HEK293T (cell line): ENCODE measurements at regions not wholly inside any gene's neighbourhood (a gene's known extent, or its start where the extent isn't known, plus 50 kb on each side); places are given as distances from the start of the nearest gene placed in this dataset.

Experiments
- BHLHE40 ChIP-seq: fragments of 450-650 bp; IDR thresholded peaks from 2 replicates; pipeline ENCODE4 v1.6.1; 2016; ENCODE audit warnings: mild to moderate bottlenecking, moderate library complexity, borderline replicate concordance
- CTBP1 ChIP-seq: fragments of 450-650 bp; IDR thresholded peaks from 2 replicates; pipeline ENCODE4 v1.6.1; 2016; ENCODE audit warnings: borderline replicate concordance
- FOXK2 ChIP-seq: fragments of 450-650 bp; IDR thresholded peaks from 2 replicates; pipeline ENCODE4 v1.6.1; 2016; ENCODE audit warnings: mild to moderate bottlenecking
- FOXM1 ChIP-seq: fragments of 450-650 bp; IDR thresholded peaks from 2 replicates; pipeline ENCODE4 v1.6.1; 2017; ENCODE audit warnings: mild to moderate bottlenecking, borderline replicate concordance
- L3MBTL2 ChIP-seq: fragments of 450-650 bp; conservative IDR thresholded peaks from 2 replicates; pipeline ENCODE4 v1.6.1; 2016; ENCODE audit warnings: mild to moderate bottlenecking
- LEF1 ChIP-seq: fragments of 450-650 bp; IDR thresholded peaks from 2 replicates; pipeline ENCODE4 v1.6.1; 2017; ENCODE audit warnings: mild to moderate bottlenecking, borderline replicate concordance
- NFRKB ChIP-seq: fragments of 450-650 bp; IDR thresholded peaks from 2 replicates; pipeline ENCODE4 v1.6.1; 2016; ENCODE audit warnings: mild to moderate bottlenecking, moderate library complexity
- SP1 ChIP-seq: fragments of 450-650 bp; IDR thresholded peaks from 2 replicates; pipeline ENCODE4 v1.6.1; 2017
- SUZ12 ChIP-seq: fragments of 450-650 bp; IDR thresholded peaks from 2 replicates; pipeline ENCODE4 v1.6.1; 2016; ENCODE audit warnings: mild to moderate bottlenecking
- TARDBP ChIP-seq: fragments of 450-650 bp; IDR thresholded peaks from 2 replicates; pipeline ENCODE4 v1.6.1; 2016
- TF ChIP-seq, protein P1 (sequence below): fragments of 450-650 bp; IDR thresholded peaks from 2 replicates; pipeline ENCODE4 v1.6.1; 2016

- TF ChIP-seq NFRKB (no peak), CTBP1 (no peak), FOXM1 (no peak), SP1 (no peak), BHLHE40 (no peak), TARDBP (no peak), FOXK2 (no peak), L3MBTL2 (no peak), LEF1 (no peak), SUZ12 (no peak)
- TF ChIP-seq, protein P1, sequence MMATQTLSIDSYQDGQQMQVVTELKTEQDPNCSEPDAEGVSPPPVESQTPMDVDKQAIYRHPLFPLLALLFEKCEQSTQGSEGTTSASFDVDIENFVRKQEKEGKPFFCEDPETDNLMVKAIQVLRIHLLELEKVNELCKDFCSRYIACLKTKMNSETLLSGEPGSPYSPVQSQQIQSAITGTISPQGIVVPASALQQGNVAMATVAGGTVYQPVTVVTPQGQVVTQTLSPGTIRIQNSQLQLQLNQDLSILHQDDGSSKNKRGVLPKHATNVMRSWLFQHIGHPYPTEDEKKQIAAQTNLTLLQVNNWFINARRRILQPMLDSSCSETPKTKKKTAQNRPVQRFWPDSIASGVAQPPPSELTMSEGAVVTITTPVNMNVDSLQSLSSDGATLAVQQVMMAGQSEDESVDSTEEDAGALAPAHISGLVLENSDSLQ = 0 out of 2 replicates have a peak, but pooled peaks have one; percentile 7
Observed at GRCh38 chr1:218048828-218049420, 236.2 kb upstream of the RRP15 start.
